Body of pancreas (tissue), 4 donors: ENCODE measurements at regions not wholly inside any gene's neighbourhood (a gene's known extent, or its start where the extent isn't known, plus 50 kb on each side); places are given as distances from the start of the nearest gene placed in this dataset.

Source experiments
- ATAC-seq: fragments of 150-250 bp; one replicate; pipeline ENCODE4 v1.9.1; 2016
- DNase-seq, 4 donors: peaks; one replicate each; pipeline ENCODE4 v3.0.0-alpha.2; 2019
- H3K27ac ChIP-seq, 4 donors: fragments of 200-600 bp; sonication (generic); 1 replicate in 3 of 4; 2 replicates in 1 of 4; pipeline versions ENCODE4 v1.5.1 to v1.6.1; 2016 to 2019; ENCODE audit warnings: mild to moderate bottlenecking in 1 of 4, mixed read lengths in 1 of 4, moderate library complexity in 1 of 4
- H3K27me3 ChIP-seq, 2 donors: fragments of 200-600 bp; sonication (generic); one replicate each; pipeline ENCODE4 v1.6.0; 2016; ENCODE audit warnings: mild to moderate bottlenecking in 1 of 2
- H3K36me3 ChIP-seq, 2 donors: fragments of 200-600 bp; sonication (generic); replicated peaks in 1 of 2; 2 replicates each; pipeline ENCODE4 v1.5.1; 2016; ENCODE audit warnings: low read depth in 2 of 2; ENCODE audit not compliant: insufficient read depth in 1 of 2
- H3K4me1 ChIP-seq: fragments of 200-600 bp; sonication (generic); one replicate; pipeline ENCODE4 v1.6.0; 2016
- H3K4me3 ChIP-seq, 2 donors: fragments of 200-600 bp; sonication (generic); 1 replicate in 1 of 2; 2 replicates in 1 of 2; pipeline ENCODE4 v1.5.1; 2016 to 2019
- H3K9me3 ChIP-seq, 3 donors: fragments of 200-600 bp; sonication (generic); 1 replicate in 2 of 3; 2 replicates in 1 of 3; pipeline ENCODE4 v1.5.1; 2016
- CTCF ChIP-seq, 7 experiments: fragments of 450-650 bp in 4 of 7; fragments of 200-600 bp in 3 of 7; sonication (generic) in 3 of 7; IDR thresholded peaks; one replicate each; pipeline ENCODE4 v1.5.1; 2016 to 2019; ENCODE audit warnings: antibody characterized with exemption in 7 of 7
- POLR2A ChIP-seq, 3 donors: fragments of 450-650 bp; IDR thresholded peaks; one replicate each; pipeline ENCODE4 v1.6.1; 2016; ENCODE audit warnings: antibody characterized with exemption in 3 of 3, mild to moderate bottlenecking in 2 of 3
- WGBS, 2 donors: methylation state at CpG; one replicate each; pipeline ENCODE4 v1.1.5; 2017; 5-methylcytosine and 5-hydroxymethylcytosine counted together
- intact Hi-C: fragments of 100-400 bp; cut with DNase I; formaldehyde crosslinking; loops from one replicate; pipeline ENCODE4 v1.15.1; 2023

GRCh38 chr12:9334041-9334692 is 126.0 kb upstream of the PZP start:
- 72 to 87% methylated on average over 12 of the region's 12 CpGs for WGBS, 2 donors
- Histone ChIP-seq H3K9me3 (no peaks in the 10 kb centered on the region), H3K27me3 (no peaks in the 10 kb centered on the region), H3K4me1 (no peaks in the 10 kb centered on the region), H3K36me3 (no peaks in the 10 kb centered on the region), H3K27ac (no peak overlapping the region), H3K4me3 (no peak overlapping the region)
- TF ChIP-seq CTCF (IDR thresholded peaks at IDR 0.05) (no peak), POLR2A (IDR thresholded peaks at IDR 0.05) (no peak)
- ATAC-seq (no peak), DNase-seq (no peak)
- intact Hi-C loops: loop anchor here (5.0 kb wide), 1 partner anchor 373 kb away; no protein-coding TSS in a partner anchor

- Histone ChIP-seq H3K9me3 (no peaks in the 10 kb centered on the region), H3K27ac (no peak overlapping the region), H3K4me3 (no peak overlapping the region), H3K4me1 (no peaks in the 10 kb centered on the region), H3K27me3 (no peaks in the 10 kb centered on the region), H3K36me3 (no peaks in the 10 kb centered on the region)
- DNase-seq (no peak), ATAC-seq (no peak)
- 50 to 66% methylated on average over 4 of the region's 4 CpGs for WGBS, 2 donors
- intact Hi-C loops: loop anchor here (5.0 kb wide), 1 partner anchor 374 kb away; no protein-coding TSS in a partner anchor
- TF ChIP-seq POLR2A (IDR thresholded peaks at IDR 0.05): no peak
- TF ChIP-seq CTCF (IDR thresholded peaks at IDR 0.05): no peak
These were observed 125.0 kb upstream of the PZP start for GRCh38 chr12:9333161-9333560.

- H3K4me1 ChIP-seq: no peaks in the 10 kb centered on the region
- H3K9me3 ChIP-seq: no peaks in the 10 kb centered on the region
- DNase-seq (no peak), ATAC-seq (no peak)
- no peak for TF ChIP-seq POLR2A (IDR thresholded peaks at IDR 0.05)
- TF ChIP-seq CTCF (IDR thresholded peaks at IDR 0.05): no peak
- no peak overlapping the region for H3K27ac ChIP-seq
- H3K4me3 ChIP-seq: no peak overlapping the region
- H3K27me3 ChIP-seq: no peaks in the 10 kb centered on the region
- intact Hi-C loops: loop anchor here (5.0 kb wide), 1 partner anchor 375 kb away; no protein-coding TSS in a partner anchor
- H3K36me3 ChIP-seq: no peaks in the 10 kb centered on the region
- 52 to 58% methylated on average over 4 of the region's 4 CpGs for whole genome bisulfite sequencing, 2 donors
These were observed 124.4 kb upstream of the PZP start for GRCh38 chr12:9332564-9332963.

- Histone ChIP-seq H3K27me3 (no peaks in the 10 kb centered on the region), H3K4me3 (no peak overlapping the region), H3K9me3 (no peaks in the 10 kb centered on the region), H3K27ac (no peak overlapping the region), H3K36me3 (no peaks in the 10 kb centered on the region), H3K4me1 (no peaks in the 10 kb centered on the region)
- 0 to 4% methylated on average over 5 of the region's 5 CpGs for WGBS, 2 donors
- peak; percentile 71 to 80 (median 72) for DNase-seq
- ATAC-seq: peak; percentile 90
- intact Hi-C loops: loop anchor here (5.0 kb wide), 1 partner anchor 376 kb away; no protein-coding TSS in a partner anchor
- peak; percentile 75 to 99 (median 89) for TF ChIP-seq CTCF (IDR thresholded peaks at IDR 0.05)
- no peak for TF ChIP-seq POLR2A (IDR thresholded peaks at IDR 0.05)
These were observed 123.0 kb upstream of the PZP start for GRCh38 chr12:9331218-9331626.

GRCh38 chr12:9329019-9329418 is 120.8 kb upstream of the PZP start:
- Histone ChIP-seq H3K36me3 (no peaks in the 10 kb centered on the region), H3K27ac (no peak overlapping the region), H3K9me3 (no peaks in the 10 kb centered on the region), H3K4me1 (no peaks in the 10 kb centered on the region), H3K27me3 (no peaks in the 10 kb centered on the region), H3K4me3 (no peak overlapping the region)
- DNase-seq (no peak), ATAC-seq (no peak)
- 63 to 73% methylated on average over 4 to 5 of the region's 5 CpGs for WGBS, 2 donors
- no peak for TF ChIP-seq POLR2A (IDR thresholded peaks at IDR 0.05)
- TF ChIP-seq CTCF (IDR thresholded peaks at IDR 0.05): no peak
- intact Hi-C loops: no loop called here
